ENCODE measurements at regions not wholly inside any gene's neighbourhood (a gene's known extent, or its start where the extent isn't known, plus 50 kb on each side); places are given as distances from the start of the nearest gene placed in this dataset.

DNA sequence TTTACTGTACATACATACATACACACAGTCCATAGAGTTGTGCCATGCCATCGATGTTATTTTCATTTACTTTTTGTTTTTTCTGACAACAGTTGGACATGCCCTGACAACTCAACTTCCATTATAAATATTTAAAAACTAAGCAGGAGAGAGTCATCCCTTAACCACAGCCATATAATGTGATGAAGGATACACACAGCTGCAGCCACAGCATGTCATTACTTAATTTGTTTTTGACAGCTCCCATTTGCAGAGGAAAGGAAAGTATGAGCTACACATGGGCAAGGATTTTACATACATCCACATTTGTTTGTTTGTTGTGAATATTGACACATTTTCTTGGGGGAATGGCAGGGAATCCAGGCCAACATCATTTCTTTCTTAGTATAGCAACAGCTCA is 91.5 kb upstream of the TUT7 start:
- TF ChIP-seq, protein P1, sequence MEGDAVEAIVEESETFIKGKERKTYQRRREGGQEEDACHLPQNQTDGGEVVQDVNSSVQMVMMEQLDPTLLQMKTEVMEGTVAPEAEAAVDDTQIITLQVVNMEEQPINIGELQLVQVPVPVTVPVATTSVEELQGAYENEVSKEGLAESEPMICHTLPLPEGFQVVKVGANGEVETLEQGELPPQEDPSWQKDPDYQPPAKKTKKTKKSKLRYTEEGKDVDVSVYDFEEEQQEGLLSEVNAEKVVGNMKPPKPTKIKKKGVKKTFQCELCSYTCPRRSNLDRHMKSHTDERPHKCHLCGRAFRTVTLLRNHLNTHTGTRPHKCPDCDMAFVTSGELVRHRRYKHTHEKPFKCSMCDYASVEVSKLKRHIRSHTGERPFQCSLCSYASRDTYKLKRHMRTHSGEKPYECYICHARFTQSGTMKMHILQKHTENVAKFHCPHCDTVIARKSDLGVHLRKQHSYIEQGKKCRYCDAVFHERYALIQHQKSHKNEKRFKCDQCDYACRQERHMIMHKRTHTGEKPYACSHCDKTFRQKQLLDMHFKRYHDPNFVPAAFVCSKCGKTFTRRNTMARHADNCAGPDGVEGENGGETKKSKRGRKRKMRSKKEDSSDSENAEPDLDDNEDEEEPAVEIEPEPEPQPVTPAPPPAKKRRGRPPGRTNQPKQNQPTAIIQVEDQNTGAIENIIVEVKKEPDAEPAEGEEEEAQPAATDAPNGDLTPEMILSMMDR (IDR thresholded peaks at IDR 0.05) = no peak
- TF ChIP-seq POLR2A (IDR thresholded peaks at IDR 0.05) = no peak
